ENCODE measurements at regions not wholly inside any gene's neighbourhood (a gene's known extent, or its start where the extent isn't known, plus 50 kb on each side); places are given as distances from the start of the nearest gene placed in this dataset.

DNA sequence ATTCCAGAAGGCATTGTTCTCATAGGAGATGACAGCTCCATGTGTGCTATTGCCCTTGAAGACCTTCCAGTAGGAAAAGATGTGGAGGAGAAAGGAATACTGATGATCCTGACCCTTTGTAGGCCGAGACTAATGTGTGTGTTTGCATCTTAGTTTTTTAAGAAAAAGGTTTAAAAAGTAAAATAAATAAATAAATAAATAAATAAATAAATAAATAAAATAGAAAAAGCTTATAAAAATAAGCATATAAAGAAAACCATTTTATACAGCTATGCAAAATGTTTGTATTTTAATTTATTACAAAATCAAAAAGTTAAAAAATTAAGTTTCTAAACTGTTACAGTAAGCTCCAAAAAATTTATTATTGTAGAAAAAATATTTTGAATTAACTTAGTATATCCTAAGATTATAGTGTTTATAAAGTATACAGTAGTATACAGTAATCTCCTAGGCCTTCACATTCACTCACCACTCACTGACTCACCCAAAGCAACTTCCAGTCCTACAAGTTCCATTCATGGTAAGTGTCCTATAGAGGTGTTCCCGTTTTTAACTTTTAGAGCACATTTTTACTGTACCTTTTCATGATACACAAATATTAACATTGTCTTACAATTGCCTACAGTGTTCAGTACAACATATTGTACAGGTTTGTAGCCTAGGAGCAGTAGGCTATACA, 435.2 kb upstream of the SEMA3A start:
- H3K4me3 ChIP-seq: no peak overlapping the region
- H3K4me1 ChIP-seq: no peaks in the 10 kb centered on the region
- 90 to 96% (median 95%) methylated on average over 2 of the region's 2 CpGs for WGBS, 3 donors
- H3K9me3 ChIP-seq: peaks cover 6% of the 10 kb centered on the region
- H3K36me3 ChIP-seq (ENCODE audit: insufficient read depth in 1 of 2, low read depth in 1 of 2): no peaks in the 10 kb centered on the region
- TF ChIP-seq, protein P1, sequence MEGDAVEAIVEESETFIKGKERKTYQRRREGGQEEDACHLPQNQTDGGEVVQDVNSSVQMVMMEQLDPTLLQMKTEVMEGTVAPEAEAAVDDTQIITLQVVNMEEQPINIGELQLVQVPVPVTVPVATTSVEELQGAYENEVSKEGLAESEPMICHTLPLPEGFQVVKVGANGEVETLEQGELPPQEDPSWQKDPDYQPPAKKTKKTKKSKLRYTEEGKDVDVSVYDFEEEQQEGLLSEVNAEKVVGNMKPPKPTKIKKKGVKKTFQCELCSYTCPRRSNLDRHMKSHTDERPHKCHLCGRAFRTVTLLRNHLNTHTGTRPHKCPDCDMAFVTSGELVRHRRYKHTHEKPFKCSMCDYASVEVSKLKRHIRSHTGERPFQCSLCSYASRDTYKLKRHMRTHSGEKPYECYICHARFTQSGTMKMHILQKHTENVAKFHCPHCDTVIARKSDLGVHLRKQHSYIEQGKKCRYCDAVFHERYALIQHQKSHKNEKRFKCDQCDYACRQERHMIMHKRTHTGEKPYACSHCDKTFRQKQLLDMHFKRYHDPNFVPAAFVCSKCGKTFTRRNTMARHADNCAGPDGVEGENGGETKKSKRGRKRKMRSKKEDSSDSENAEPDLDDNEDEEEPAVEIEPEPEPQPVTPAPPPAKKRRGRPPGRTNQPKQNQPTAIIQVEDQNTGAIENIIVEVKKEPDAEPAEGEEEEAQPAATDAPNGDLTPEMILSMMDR (IDR thresholded peaks at IDR 0.05): no peak
- DNase-seq (no peak), ATAC-seq (no peak)
- no peaks in the 10 kb centered on the region for H3K27me3 ChIP-seq (ENCODE audit: insufficient read depth in 3 of 3, low read length in 2 of 3)
- no peak overlapping the region for H3K27ac ChIP-seq
- intact Hi-C loops (cut with DNase I): no loop called here

DNA sequence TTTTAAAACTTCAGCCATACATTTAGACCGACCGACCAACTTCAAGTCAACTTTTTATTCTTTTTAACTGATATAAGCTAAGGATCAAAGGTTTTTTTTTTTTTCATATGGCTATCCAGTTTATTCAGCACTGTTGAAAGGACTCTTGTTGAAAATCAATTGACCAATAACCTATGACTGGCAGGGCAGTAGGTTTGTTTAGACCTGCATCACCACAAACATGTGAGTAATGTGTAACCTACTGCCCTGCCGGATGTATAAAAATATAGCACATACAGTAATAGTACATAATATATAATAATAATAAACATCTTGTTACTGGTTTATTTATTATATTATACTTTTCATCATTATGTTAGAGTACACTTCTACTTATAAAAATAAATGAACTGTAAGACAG, 434.6 kb upstream of the SEMA3A start:
- Histone ChIP-seq H3K36me3 (ENCODE audit: insufficient read depth in 1 of 2, low read depth in 1 of 2) (no peaks in the 10 kb centered on the region), H3K4me3 (no peak overlapping the region), H3K4me1 (no peaks in the 10 kb centered on the region), H3K9me3 (peaks cover 6% of the 10 kb centered on the region), H3K27me3 (ENCODE audit: insufficient read depth in 3 of 3, low read length in 2 of 3) (no peaks in the 10 kb centered on the region), H3K27ac (no peak overlapping the region)
- TF ChIP-seq, protein P1 (IDR thresholded peaks at IDR 0.05): no peak
- 96 to 97% (median 97%) methylated on average over 3 of the region's 3 CpGs for WGBS, 3 donors
- no peak for DNase-seq
- intact Hi-C loops (cut with DNase I): no loop called here
- no peak for ATAC-seq

GRCh38 chr7:84627250-84627649, 432.7 kb upstream of the SEMA3A start:
- Histone ChIP-seq H3K36me3 (ENCODE audit: insufficient read depth in 1 of 2, low read depth in 1 of 2) (no peaks in the 10 kb centered on the region), H3K4me1 (no peaks in the 10 kb centered on the region), H3K27me3 (ENCODE audit: insufficient read depth in 3 of 3, low read length in 2 of 3) (no peaks in the 10 kb centered on the region), H3K27ac (no peak overlapping the region), H3K4me3 (no peak overlapping the region), H3K9me3 (no peaks in the 10 kb centered on the region)
- DNase-seq: no peak
- intact Hi-C loops (cut with DNase I): no loop called here
- ATAC-seq: no peak
- 27 to 74% (median 36%) methylated on average over 2 of the region's 2 CpGs for WGBS, 3 donors
- TF ChIP-seq, protein P1 (IDR thresholded peaks at IDR 0.05): no peak

DNA sequence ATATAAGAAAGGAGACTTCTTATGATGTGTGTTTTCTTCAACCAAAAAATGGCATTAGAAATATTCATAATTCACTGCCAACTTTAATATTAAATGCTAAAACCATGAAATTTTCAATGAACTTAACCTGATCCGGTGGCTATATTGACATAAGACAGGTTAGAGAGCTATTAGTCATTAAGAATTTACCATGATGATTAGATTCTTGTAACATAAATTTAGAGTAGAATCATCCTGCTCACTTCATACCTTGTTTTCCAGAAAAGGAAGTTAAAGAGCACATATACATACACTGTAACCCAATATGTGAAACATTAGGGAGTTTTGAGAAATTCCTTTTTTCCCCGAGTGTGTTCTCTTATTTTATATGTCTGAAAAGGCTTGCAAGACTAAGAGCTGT, 430.3 kb upstream of the SEMA3A start:
- TF ChIP-seq, protein P1 (IDR thresholded peaks at IDR 0.05): no peak
- WGBS, 3 donors: 41 to 60% (median 43%) methylated on average over 2 of the region's 2 CpGs
- intact Hi-C loops (cut with DNase I): no loop called here
- no peaks in the 10 kb centered on the region for H3K27me3 ChIP-seq (ENCODE audit: insufficient read depth in 3 of 3, low read length in 2 of 3)
- ATAC-seq (no peak), DNase-seq (no peak)
- H3K36me3 ChIP-seq (ENCODE audit: insufficient read depth in 1 of 2, low read depth in 1 of 2): no peaks in the 10 kb centered on the region
- no peak overlapping the region for H3K4me3 ChIP-seq
- H3K27ac ChIP-seq: no peak overlapping the region
- no peaks in the 10 kb centered on the region for H3K9me3 ChIP-seq
- no peaks in the 10 kb centered on the region for H3K4me1 ChIP-seq

- WGBS, 3 donors: 45 to 74% (median 46%) methylated on average over 1 of the region's 1 CpG
Measured at GRCh38 chr7:84624527-84624926, 429.9 kb upstream of the SEMA3A start.

More at GRCh38 chr7:84624527-84624926, 429.9 kb upstream of the SEMA3A start:
- Histone ChIP-seq H3K36me3 (ENCODE audit: insufficient read depth in 1 of 2, low read depth in 1 of 2) (no peaks in the 10 kb centered on the region), H3K4me1 (no peaks in the 10 kb centered on the region), H3K27ac (no peak overlapping the region), H3K27me3 (ENCODE audit: insufficient read depth in 3 of 3, low read length in 2 of 3) (no peaks in the 10 kb centered on the region), H3K9me3 (no peaks in the 10 kb centered on the region), H3K4me3 (no peak overlapping the region)
- DNase-seq (no peak), ATAC-seq (no peak)
- intact Hi-C loops (cut with DNase I): no loop called here
- TF ChIP-seq, protein P1 (IDR thresholded peaks at IDR 0.05): no peak
